ENCODE measurements at regions not wholly inside any gene's neighbourhood (a gene's known extent, or its start where the extent isn't known, plus 50 kb on each side); places are given as distances from the start of the nearest gene placed in this dataset.
A peak's percentile ranks its signal among the peaks of the same experiment; 100 is the strongest.

- no peak overlapping the region for H3K4me3 ChIP-seq (ENCODE audit: low read depth, low read length)
- DNase-seq (ENCODE audit: low read depth) = no peak
- TF ChIP-seq MYC (IDR thresholded peaks at IDR 0.05; ENCODE audit: low read depth, low read length) (no peak), CTCF (IDR thresholded peaks at IDR 0.05; ENCODE audit: low read depth, low read length) (no peak), MAX (IDR thresholded peaks at IDR 0.05; ENCODE audit: low read depth, low read length) (no peak), POLR2A (IDR thresholded peaks at IDR 0.05; ENCODE audit: extremely low read depth, insufficient read length) (no peak)
These were observed 641.7 kb downstream of the CBLN2 start for GRCh38 chr18:71902482-71902881.

GRCh38 chr18:71899707-71900472 is 644.3 kb downstream of the CBLN2 start:
- no peak for TF ChIP-seq POLR2A (IDR thresholded peaks at IDR 0.05; ENCODE audit: extremely low read depth, insufficient read length)
- peak; percentile 18; the same call in 1 of the 2 replicates for TF ChIP-seq MAX (IDR thresholded peaks at IDR 0.05; ENCODE audit: low read depth, low read length)
- DNase-seq (ENCODE audit: low read depth) = no peak
- H3K4me3 ChIP-seq (ENCODE audit: low read depth, low read length) = no peak overlapping the region

- no peak overlapping the region for H3K4me3 ChIP-seq (ENCODE audit: low read depth, low read length)
- TF ChIP-seq POLR2A (IDR thresholded peaks at IDR 0.05; ENCODE audit: extremely low read depth, insufficient read length) (no peak), MYC (IDR thresholded peaks at IDR 0.05; ENCODE audit: low read depth, low read length) (no peak), MAX (IDR thresholded peaks at IDR 0.05; ENCODE audit: low read depth, low read length) (no peak)
- DNase-seq (ENCODE audit: low read depth) = no peak
These were observed 645.0 kb downstream of the CBLN2 start for GRCh38 chr18:71899183-71899582.

- no peak for TF ChIP-seq POLR2A (IDR thresholded peaks at IDR 0.05; ENCODE audit: extremely low read depth, insufficient read length)
- no peak for TF ChIP-seq MAX (IDR thresholded peaks at IDR 0.05; ENCODE audit: low read depth, low read length)
- no peak for TF ChIP-seq MYC (IDR thresholded peaks at IDR 0.05; ENCODE audit: low read depth, low read length)
- no peak for TF ChIP-seq CTCF (IDR thresholded peaks at IDR 0.05; ENCODE audit: low read depth, low read length)
- no peak overlapping the region for H3K4me3 ChIP-seq (ENCODE audit: low read depth, low read length)
These were observed 656.6 kb downstream of the CBLN2 start for GRCh38 chr18:71887509-71887908.

GRCh38 chr18:71878226-71878625 is 665.9 kb downstream of the CBLN2 start:
- no peak for DNase-seq (ENCODE audit: low read depth)
- no peak overlapping the region for H3K4me3 ChIP-seq (ENCODE audit: low read depth, low read length)
- no peak for TF ChIP-seq MYC (IDR thresholded peaks at IDR 0.05; ENCODE audit: low read depth, low read length)
- no peak for TF ChIP-seq MAX (IDR thresholded peaks at IDR 0.05; ENCODE audit: low read depth, low read length)
- no peak for TF ChIP-seq CTCF (IDR thresholded peaks at IDR 0.05; ENCODE audit: low read depth, low read length)
- TF ChIP-seq POLR2A (IDR thresholded peaks at IDR 0.05; ENCODE audit: extremely low read depth, insufficient read length) = no peak

More at GRCh38 chr18:71887509-71887908, 656.6 kb downstream of the CBLN2 start:
- DNase-seq (ENCODE audit: low read depth) = no peak

- TF ChIP-seq MAX (IDR thresholded peaks at IDR 0.05; ENCODE audit: low read depth, low read length) = no peak
- no peak for TF ChIP-seq CTCF (IDR thresholded peaks at IDR 0.05; ENCODE audit: low read depth, low read length)
- TF ChIP-seq MYC (IDR thresholded peaks at IDR 0.05; ENCODE audit: low read depth, low read length) = no peak
- TF ChIP-seq POLR2A (IDR thresholded peaks at IDR 0.05; ENCODE audit: extremely low read depth, insufficient read length) = no peak
- no peak for DNase-seq (ENCODE audit: low read depth)
- H3K4me3 ChIP-seq (ENCODE audit: low read depth, low read length) = no peak overlapping the region
These were observed 670.4 kb downstream of the CBLN2 start for GRCh38 chr18:71873695-71874094.

Measured in NB4 (cell line).